GM18505 (cell line): ENCODE measurements at regions not wholly inside any gene's neighbourhood (a gene's known extent, or its start where the extent isn't known, plus 50 kb on each side); places are given as distances from the start of the nearest gene placed in this dataset.

Source experiments
- ATAC-seq: cut with Tn5 transposase; IDR thresholded peaks from one replicate; pipeline ENCODE4 v1.9.1; 2021; ENCODE audit not compliant: unreplicated experiment
- POLR2A ChIP-seq: IDR thresholded peaks from 4 replicates; pipeline ENCODE4 v1.6.1; 2011; ENCODE audit warnings: borderline replicate concordance; ENCODE audit not compliant: insufficient read depth, insufficient read length; ENCODE audit errors: extremely low read depth

DNA sequence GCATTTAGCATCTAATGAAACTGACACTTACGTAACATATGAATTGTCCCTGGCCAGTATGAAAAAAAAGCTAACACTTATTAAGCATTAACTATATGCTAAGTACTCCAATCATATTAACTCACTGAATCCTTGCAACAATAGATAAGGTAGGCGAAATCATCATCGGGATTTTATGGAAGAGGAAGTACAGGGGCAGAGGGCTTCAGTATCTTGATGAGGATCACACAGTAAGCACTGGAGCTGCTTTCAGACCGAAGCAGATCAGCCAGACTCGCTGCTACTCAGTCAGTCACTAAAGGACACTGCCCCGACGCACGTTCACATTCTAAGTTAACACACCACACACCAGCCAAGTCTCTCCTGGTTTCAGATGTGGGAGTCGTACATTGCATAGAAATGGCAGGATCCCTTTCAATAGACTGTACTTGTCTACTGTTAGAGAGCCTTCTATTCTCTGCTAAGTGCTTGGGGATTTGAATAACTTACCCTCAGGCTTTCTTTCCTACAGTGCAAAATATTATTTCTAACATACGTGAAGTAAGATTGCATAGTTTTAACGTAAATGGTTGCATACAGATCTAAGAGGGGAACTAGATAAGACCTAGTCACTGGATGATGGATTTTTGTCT lies 540.2 kb upstream of the TENM3 start:
- no peak for ATAC-seq
- no peak for TF ChIP-seq POLR2A

DNA sequence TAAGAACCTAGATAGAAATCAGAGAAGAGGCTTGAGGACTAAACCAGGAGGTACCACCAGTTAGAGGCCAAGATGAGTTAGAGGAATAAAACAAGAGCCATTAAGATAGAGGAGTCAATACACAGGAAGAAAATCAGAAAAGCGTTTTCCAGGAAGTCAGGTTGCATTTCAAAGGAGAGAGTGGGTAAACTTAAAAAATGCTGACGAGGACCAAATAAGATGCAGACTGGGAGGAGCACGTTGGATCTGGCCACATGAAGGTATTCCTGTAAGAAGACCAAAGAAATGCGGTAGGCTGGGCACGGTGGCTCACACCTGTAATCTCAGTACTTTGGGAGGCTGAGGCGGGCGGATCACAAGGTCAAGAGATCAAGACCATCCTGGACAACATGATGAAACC lies 533.1 kb upstream of the TENM3 start:
- no peak for ATAC-seq
- TF ChIP-seq POLR2A, result no peak

DNA sequence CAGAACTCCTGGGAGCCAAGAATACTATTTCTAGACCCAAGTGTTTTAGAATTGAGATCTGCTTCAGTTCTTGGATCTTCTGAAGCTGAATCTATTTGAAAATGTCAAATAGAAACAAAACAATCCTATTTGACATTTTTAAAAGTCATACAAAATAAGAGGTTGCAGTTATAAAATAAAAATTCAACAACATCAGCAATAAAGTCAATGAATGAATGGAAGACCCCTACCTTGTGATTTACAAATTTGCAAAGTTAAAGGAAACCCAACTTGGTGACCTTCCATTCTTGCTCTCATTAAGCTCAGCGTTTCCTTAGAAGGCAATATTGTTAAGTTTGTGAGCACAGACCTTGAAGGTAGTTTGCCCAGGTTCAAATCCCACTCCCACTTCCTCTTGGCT lies 531.8 kb upstream of the TENM3 start:
- no peak for ATAC-seq
- no peak for TF ChIP-seq POLR2A

DNA sequence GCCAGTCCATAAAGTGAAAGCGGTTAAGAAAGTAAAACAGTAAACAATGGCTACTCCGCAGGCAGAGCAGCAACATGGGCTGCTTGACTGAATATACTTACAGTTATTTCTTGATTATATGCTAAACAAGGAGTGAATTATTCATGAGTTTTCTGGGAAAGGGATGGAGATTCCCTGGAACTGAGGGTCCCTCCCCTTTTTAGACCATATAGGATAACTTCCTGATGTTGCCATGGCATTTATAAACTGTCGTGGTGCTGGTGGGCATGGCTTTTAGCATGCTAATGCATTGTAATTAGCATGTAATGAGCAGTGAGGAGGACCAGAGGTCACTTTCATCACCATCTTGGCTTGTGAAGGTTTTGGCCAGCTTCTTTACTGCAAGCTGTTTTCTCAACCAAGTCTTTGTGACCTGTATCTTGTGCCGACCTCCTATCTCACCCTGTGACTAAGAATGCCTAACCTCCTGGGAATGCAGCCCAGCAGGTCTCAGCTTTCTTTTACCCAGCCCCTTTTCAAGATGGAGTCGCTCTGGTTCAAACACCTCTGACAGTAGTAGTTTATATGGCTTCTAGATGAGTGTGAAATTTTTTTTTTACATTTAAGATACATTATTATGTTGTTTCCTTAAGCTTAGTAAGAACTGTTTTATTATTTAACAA lies 514.8 kb upstream of the TENM3 start:
- no peak for ATAC-seq
- no peak for TF ChIP-seq POLR2A

DNA sequence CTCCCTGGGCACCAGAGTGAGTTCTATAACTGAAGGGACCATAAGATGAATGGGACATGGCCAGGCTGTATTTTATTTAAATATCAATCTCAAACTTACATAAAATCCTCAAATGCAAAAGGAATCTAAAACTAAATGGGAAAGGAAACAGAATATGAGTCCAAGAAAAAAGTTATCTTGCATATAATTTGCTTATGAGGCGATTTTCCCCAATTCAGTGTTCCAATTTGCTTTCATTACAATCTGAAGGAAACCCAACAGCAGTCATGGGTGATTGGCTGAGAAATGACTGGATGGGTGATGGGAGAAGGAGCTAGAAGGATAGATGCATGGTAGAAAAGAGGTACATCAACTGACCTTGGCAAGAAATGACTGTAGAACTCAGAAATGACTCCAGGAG lies 511.3 kb upstream of the TENM3 start:
- ATAC-seq, result no peak
- no peak for TF ChIP-seq POLR2A

DNA sequence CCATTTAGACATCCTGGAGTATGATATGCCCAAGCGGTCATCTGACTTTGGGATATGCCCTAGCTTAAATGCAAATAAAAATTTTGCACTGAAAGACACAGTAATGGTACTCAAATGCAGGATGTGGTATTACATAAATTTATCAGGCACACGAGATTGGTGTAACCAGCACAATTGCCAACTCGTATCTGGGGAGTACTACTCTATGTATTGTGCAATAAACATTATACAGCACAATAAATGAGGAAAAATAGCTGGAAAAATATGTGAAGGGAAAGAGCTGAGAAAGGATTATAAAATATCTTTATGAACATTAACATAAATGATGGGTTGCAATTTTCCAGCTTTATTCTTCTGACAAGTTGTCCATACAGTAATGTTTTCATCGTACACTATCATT lies 505.5 kb upstream of the TENM3 start:
- no peak for TF ChIP-seq POLR2A
- ATAC-seq, result no peak

DNA sequence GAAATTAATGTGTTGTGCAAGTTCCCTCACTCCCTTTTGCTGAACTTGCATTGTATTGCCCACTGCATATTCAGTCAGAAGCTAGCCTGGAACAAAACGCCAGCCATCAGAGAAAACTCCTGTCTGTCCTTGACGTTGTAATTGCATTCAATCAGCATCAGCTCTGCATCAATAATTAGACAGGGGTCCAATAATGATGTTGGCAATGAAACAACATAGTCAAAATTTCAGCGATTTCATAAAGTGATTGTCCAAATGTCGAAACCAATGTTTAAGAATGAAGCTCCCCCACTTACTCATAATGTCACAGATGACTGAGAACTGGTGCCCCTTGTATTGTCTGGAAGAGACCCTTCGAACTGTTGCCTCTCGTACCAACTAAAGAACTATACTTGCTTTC lies 504.2 kb upstream of the TENM3 start:
- TF ChIP-seq POLR2A, result no peak
- ATAC-seq, result no peak

DNA sequence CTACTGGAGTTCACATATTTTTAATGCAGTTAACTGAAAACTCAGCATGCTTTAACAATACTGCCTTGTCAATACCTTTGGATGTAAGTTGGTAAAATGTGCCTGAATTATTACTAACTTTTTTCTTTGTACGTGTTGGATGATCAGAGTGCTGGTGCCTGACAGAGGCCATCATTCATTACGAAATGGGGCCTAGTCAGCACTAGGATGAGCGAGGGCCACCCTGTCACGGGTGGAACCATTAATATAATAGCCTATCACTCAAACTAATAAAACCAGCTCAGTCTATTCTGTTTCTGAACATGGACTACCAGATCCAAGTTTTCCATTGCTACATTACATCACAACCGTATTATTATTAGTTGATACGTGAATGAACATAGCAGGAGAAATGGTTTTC lies 501.7 kb upstream of the TENM3 start:
- TF ChIP-seq POLR2A, result no peak
- no peak for ATAC-seq

DNA sequence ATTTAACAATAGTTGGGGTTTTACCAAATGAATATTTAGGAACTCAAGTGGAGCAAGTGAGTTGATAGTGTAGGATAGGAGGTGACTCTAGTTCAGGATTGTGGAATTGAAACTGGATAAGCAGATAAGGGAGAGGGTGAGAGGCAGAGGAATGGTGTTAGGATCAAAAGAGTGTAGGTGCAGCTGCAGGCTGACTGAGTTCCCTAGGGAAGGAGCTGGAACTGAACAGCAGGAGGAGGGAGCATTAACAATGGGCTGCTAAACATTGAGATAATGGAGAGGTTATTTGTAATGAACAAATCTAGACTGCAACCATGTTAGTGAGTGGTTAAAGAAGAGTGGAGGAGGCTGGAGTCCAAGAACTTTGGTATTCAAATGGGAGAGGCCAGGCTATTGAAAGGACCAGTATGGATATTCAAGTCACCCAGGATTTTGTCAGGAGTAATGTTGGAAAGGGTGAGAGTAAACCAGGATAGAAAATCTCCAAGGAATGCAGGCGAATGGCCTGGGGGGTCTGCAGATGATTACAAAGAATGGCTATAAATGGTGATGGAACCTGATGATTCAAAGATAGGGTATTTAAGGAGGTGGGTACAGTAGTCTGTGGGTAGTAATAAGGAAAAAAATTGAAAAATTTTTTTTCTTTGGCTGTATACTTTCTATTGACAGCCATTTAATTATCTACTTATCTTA lies 497.1 kb upstream of the TENM3 start:
- no peak for ATAC-seq
- no peak for TF ChIP-seq POLR2A

DNA sequence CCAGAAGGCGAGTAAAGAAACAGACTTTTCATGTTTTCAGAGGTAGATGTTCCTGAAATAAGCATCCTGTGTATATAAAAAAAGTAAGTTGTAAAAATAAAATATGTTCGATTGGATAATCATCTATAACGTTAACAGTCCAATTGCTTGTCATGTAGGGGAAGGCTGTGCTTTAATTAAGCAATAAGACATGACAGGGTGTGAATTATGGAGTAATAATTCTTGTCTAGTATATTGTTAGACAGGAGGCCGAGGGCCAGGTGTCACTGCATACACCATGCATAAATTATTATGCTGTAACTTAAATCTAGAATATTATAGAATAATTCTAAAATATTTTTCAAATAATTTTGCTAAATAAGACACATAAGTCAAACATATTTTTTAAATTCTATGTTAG lies 494.6 kb upstream of the TENM3 start:
- no peak for TF ChIP-seq POLR2A
- ATAC-seq, result no peak

DNA sequence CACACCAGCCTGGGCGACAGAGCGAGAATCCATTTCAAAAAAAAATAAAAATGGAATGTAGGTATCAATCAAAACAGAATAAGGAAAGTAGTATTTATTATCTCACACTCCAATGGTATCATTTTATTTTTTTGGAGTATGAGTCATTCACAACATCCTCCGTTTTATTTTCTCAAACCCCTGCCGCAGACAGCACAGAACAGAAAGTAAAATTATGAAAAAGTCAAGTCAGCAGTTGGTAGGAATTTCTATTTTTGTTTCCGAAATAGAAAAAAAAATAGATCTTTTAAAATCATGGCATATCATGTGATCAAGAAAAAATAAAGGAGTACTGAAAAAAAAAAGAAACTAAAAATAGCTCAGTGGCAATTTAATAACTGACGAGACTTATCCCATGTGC lies 490.7 kb upstream of the TENM3 start:
- no peak for ATAC-seq
- TF ChIP-seq POLR2A, result no peak

DNA sequence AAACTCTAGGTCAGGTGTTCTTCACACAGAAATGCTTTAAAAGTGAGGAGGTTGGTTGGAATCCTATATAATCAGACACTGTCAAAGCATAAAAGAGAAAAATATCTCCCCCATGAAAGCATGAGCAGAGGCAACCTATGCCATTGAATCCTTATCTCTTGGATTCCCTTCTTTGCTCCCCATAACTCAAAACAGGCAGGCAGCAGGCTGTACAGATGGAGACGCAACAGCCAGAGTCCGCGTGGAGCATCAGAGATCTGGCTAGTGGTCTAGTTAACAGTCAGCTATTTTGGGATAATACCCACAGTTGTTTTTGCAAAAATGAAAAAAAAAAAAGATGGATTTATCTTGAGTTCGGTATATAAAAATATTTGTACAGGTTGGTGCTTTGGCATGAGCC lies 490.0 kb upstream of the TENM3 start:
- no peak for TF ChIP-seq POLR2A
- ATAC-seq, result no peak

DNA sequence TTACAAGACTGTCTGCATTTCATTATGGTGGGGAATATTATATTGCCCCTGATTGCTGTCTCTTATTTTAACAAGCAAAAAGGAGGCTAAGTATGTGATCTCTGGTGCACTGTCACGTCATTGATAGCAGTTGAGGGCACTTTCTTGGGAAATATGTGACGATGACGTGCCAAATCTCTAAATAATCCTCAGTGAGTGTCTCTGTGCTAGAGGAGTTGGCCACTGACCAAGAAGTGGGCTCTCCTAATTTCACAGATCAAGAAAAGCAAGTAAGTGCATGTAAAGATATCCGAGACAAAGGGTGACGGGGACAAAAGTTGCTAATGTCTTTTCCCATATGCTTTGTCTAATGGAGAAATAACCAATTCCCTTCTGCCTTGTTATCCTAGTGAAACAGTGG lies 487.4 kb upstream of the TENM3 start:
- TF ChIP-seq POLR2A, result no peak

DNA sequence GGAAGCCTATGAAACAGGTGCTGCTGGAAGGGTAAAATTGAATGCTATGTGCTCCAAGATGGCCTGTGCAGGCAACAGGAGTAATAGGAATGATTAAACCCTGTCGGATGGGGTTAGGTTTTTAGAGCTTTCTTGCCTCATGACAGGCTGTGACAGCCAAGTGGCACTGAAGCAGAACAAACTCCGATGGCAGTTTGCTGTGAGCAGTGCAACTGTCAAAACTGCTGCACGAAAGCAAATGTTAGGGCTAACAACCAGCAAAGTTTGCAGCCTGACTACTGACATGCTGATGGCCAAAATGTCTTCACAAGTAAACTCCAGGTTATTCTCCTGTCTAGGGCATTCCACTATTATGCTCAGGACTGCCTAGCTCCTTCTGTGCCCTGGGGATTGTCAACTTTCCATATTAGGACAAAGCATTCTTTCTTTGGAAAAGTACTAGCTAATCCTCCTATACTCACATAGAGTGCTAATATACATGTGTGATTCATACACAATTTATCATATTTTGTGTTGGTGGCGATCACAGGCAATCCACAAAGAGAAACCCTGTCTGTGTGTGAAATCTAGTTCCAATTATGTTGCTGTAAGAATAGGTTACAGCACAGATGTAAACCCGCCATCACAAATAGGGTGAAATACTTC lies 486.6 kb upstream of the TENM3 start:
- no peak for ATAC-seq
- TF ChIP-seq POLR2A, result no peak

More for the DNA sequence above, 487.4 kb upstream of the TENM3 start:
- no peak for ATAC-seq
